RPMI7951 (cell line): ENCODE measurements at regions not wholly inside any gene's neighbourhood (a gene's known extent, or its start where the extent isn't known, plus 50 kb on each side); places are given as distances from the start of the nearest gene placed in this dataset.

Source experiments
- DNase-seq: peaks from one replicate; pipeline ENCODE4 v3.0.0-alpha.2; 2012; ENCODE audit warnings: low read depth

DNA sequence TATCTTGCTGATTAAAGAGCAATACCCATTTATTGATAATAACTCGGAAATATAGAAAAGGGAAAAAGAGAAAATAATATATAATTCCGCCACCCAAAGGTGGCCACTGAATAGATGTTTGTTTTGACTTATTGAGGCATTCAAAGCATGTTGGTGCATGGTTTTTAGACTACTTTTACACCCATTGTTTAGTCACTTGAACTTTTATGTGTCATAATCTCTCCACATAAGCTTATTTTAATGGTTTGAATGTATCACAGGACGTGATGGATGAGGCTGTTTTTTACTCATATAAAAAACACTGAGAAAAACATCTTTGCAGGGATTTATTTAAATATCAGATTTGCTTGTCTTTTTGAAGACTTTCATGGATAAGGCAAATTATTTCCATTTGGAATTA lies 120.4 kb downstream of the ACKR3 start:
- no peak for DNase-seq

DNA sequence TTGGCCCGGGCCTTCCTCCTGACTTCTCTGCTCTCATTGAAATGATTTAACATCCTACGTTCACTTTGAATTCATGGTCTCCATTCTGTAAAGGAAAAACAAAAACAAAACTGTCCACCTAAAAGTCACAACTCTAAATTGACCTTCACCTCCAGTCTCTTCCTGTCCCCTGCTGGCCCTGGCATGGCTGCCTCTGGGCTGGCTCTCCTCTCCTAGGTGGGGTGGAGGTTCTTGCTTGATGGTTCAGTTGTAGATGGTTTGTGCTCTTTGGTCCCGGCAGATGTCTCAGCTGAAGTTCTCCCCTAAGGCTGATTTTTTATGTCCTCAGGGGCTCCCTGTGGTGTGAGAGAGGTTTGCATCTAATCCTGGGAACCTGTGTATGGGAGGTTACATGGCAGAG lies 121.1 kb downstream of the ACKR3 start:
- DNase-seq: no peak

- peak; percentile 49 for DNase-seq
Observed at GRCh38 chr2:236691799-236692167, 122.2 kb downstream of the ACKR3 start.

DNA sequence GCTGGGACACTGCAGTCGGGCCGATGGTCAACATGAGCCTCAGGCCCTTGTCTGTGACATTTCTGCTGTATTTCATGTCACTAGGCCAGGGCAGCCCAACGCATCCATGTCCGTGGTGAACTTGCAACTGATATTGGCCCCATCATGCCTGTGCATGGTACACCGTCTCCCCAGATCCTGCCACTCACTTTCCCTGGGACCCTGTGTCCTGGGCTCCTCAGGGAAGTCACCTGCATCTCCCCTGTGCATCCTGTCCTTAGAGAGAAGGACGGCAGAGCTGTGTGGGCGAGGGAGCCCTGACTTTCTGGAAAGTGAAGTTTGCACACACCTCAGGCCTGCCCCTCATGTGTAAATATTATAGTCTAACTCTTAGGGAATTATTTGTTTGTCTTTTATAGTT lies 123.3 kb downstream of the ACKR3 start:
- no peak for DNase-seq

DNA sequence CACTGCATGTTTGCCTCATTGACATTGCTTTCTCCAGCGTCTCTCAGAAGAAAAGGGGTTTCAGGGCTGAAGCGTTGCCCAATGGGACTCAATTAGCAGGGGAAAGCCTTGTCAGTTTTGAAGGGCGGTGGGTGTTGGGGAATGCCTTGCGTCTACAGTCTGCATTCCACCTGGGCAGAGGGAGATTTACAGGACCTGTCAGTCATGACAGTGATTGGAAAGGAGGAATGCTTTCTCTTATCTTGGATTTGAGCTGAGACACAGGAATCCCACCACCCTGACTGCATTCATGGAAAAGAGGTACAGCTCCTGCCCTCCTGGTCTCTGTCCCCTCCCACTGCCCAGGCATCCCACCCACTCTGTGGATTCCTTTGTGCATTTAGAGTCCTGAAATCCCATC lies 123.9 kb downstream of the ACKR3 start:
- DNase-seq: no peak

DNA sequence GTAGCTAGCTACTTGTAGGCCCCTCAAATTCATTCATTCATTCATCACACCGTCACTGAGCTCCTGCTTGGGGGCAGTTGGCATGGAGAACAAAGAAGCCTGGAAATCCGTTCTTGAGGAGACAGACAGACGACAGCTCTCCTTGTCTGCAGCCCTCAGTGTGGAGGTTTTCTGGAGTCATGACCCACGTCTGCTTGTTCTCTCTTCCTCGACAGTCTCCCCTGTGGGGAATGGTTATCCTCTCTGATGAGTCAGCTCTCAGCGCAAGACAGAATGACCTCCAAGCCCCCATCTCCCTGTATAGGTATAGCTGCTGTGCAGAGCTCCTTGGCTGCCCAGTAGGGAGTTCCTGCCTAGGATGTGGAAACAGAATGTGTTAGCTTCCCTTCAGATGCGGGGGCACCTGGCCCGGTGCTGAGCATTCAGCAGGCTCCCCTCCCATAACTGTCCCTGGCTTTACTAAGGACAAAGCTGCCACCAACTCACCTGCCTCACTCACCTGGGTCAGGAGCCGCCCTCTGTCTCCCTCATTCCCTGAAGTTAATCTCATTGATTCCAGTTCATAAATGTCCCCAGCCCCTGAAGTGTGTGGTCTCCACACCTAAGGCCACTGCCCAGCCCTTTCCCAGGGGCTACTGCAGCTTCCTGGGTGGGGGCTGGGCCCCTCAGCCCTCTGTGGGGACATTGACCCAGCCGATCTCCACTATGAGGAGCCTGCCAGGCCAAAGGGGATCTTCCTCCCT lies 124.7 kb downstream of the ACKR3 start:
- DNase-seq: no peak

GRCh38 chr2:236696834-236697233 lies 127.2 kb downstream of the ACKR3 start:
- DNase-seq: no peak

- no peak for DNase-seq
Observed at GRCh38 chr2:236698016-236698627, 128.5 kb downstream of the ACKR3 start.

DNA sequence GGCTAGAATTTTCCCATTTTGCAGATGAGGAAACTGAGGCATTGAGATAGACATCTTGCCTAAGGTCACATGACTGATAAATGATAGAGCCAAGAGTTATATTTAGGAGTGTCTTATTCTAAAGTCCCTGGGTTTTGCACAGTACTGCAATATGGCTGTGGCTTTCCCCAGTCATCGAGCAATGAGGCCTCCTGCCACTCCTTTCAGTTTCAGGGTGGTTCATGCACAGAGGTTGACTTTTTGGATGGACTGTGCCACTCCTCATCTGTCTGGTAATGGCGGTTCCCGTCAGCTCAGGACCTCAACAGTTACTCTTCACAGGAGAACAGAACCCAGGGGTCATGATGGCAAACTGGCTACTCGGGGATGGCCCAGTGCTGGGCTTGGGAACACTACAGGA lies 131.1 kb downstream of the ACKR3 start:
- DNase-seq: no peak

DNA sequence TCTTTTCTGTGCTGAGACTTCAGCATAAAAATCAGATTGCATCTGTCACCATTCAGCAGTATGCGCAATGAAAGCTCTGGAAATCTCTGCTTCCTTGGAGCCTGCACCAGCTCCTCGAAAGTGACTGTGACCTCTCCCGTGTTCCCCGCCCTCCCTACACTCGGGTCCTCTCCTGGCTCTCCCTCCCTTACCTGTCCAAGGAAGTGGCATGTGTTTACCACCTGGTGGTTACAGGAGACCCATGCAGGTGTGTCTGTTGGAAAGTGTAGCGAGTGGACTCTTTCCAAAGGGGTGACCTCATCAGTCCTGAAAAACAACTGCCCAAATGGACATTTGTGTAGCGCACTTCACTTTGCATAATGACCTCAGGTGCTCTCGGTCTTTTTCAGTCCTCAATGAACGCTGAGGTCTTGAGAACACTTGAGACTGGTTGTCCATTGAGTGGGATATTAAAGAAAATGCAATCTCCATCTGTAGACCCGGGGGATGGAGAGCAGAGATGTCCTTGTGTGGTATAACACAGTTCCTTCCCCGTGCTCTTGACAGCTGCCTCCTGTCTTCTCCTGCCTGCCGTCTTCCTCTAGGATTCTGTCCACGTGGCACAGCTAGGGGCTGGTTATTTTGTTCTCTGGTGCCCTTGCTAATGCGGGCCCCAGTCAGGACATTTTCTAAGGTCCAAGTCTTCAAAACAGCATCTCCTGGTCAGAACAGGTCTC lies 133.2 kb downstream of the ACKR3 start:
- DNase-seq: no peak

GRCh38 chr2:236703373-236703709 lies 133.7 kb downstream of the ACKR3 start:
- DNase-seq: no peak

- DNase-seq: no peak
Observed at GRCh38 chr2:236703906-236704305, 134.3 kb downstream of the ACKR3 start.

DNA sequence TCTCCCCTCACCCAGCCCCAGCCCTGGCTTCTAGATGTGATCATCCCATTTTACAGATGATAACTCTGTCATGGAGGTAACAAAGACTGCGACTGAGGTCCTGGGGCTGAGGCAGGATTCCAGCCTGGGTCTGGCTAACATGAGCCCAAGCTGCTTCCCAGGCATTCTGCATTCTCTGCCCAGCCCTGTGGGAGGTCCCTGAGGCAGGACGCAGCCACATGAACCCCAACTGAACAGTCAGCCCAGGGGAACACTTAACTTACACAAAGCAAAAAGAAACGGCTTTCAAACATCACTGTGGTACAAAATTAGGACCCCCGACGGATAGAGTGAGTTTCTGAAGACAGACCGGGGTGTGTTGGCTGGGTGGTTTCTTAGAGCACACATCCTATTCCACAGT lies 135.3 kb downstream of the ACKR3 start:
- DNase-seq: no peak

DNA sequence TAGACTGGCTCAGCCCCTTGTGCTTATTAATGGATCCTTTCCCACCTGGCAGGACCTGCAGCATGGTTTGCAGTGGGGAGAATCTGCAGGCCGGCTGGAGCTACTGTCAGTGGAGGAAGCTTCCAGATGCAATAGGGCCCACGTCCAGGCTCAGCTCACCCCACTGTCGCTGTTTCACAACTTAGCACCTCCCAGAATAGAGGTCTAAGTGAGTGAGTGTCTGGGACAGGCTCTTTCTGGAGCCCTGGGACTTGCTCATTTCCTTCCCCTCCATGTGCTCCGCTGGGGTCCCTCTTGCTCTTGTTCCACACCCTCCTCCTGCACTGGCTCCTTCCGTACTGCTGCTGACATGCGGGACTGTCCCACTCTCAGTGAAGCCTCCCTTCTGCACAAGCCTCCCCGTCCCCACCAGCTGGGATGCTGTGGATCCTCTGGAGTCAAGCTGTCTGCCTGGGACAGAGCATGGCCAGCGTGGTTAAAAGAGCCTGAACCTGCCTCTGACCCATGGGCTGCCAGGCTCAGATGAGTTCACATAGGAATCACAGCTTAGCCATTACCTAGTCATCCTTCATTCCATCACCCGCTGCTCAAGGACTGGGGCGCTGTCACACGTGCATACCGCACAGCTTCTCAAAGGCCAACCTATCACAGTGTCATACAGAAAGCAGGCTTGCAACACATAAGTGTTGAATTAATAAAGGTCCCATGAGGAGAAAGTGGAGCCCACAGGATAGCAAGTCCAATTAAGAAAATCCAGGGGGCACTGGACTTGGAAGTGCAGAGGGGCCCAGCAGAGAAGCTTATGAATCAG lies 135.9 kb downstream of the ACKR3 start:
- no peak for DNase-seq

- DNase-seq: no peak
Observed at GRCh38 chr2:236706288-236706687, 136.7 kb downstream of the ACKR3 start.

DNA sequence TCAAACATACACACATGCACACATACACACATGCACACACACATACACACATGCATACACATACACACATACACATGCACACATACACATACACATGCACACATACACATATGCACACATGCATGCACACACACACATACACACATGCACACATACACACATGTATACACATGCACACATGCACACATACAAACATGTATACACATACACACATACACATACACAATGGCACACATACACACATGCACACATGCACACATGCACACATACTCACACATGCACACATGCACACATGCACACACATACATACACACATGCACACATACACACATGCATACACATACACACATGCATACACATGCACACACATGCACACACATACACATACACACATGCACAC lies 137.2 kb downstream of the ACKR3 start:
- no peak for DNase-seq

GRCh38 chr2:236711440-236711839 lies 141.8 kb downstream of the ACKR3 start:
- peak; percentile 67 for DNase-seq

DNA sequence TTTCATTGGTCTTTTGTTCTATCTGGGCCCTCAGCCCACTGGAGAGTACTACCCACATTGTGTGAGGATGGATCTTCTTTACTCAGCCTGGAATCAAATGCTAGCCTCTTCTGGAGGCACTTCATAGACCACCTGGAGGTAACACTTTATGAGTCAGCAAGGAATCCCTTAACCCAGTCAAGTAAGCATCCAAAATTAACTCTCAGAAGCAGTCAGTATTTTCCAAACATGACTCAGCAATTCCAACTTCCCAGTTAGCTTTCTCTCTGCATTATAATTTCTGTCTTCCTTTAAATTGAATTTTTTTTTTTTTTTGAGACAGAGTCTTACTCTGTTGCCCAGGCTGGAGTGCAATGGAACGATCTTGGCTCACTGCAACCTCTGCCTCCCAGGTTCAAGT lies 142.7 kb downstream of the ACKR3 start:
- peak; percentile 66 for DNase-seq

DNA sequence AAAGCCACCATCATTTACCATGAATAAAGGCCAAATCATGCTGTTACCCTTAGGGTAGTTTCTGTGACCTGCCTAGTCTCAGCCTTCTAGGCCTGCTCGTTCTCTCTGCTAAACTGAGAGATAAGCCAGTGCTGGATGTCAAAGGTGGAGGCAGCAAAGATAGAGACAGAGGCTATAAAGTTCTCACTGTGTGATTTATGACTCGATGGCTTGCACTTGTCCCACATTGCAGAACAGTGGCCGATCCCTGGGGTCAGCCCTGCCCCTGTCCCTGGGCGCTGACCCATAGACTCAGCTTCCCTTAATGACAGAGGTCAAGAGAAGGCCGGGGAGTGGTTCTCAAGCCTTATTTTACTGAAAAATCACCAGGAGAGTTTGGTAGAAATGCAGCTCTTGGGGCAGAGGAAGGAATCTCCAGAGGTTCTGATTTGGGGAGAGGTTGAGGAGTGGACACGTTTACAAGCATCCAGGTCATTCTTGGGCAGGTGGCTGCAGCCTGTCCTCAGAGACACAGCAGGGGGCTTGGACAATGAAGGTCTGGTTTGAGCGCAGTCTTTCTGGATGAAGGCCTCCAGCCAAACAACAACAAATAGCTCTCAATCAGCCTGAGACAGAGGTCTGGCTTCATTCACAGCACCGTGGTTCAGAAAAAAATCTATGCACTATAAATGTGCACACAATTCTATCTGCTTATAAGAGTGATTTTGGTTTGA lies 143.5 kb downstream of the ACKR3 start:
- DNase-seq: no peak

DNA sequence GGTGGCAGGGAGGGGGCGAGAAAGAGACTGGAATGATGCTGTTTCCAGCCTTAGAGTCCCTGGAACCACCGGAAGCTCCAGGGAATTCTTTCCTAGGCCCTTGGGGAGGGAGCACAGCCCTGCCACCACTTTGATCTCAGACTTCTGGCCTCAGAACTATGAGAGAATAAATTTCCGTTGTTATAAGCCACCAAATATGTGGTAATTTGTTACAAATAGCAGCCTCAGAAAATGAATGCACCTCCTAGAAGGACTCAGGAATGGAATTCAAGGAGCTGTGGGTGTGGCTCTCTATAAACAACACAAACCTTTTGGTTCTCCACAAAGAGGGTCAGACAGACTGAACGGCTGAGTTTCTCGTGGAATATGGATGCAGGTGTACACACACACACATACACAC lies 144.5 kb downstream of the ACKR3 start:
- no peak for DNase-seq

GRCh38 chr2:236715077-236715476 lies 145.5 kb downstream of the ACKR3 start:
- peak; percentile 66 for DNase-seq

DNA sequence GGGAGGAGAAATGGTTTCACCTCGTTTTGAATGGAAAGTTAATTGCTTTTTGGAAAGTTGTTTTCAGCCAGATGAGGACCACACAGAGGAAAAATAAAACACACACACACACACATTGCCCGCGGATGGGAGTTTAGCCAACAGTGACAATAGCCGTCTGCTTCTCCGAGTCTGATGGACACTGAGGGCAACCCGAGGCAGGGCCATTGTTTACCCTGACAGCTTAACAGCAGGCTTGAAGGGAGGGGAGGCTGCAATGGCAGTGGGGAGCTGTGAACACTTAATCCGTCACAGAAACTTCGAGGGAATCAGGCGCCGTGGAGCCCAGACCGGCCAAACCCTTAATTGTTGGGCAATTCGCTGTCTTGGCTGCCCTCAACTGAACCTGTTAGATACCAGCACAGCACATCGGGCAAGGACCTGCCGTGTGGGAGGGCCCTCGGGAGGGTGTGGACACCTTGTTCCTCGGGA lies 145.9 kb downstream of the ACKR3 start:
- no peak for DNase-seq
